Ascending aorta (tissue), 2 donors: ENCODE measurements at regions not wholly inside any gene's neighbourhood (a gene's known extent, or its start where the extent isn't known, plus 50 kb on each side); places are given as distances from the start of the nearest gene placed in this dataset.
"Not testable (repeated sequence)": the region's sequence is repeated elsewhere in the genome, so short reads cannot be mapped to it uniquely, and the experiment has no call there.

Experiments used
- DNase-seq, 2 donors: peaks; one replicate each; pipeline ENCODE4 v3.0.0-alpha.2; 2019; ENCODE audit warnings: low spot score in 2 of 2
- H3K27ac ChIP-seq, 2 donors: fragments of 200-600 bp; sonication (generic); one replicate each; pipeline ENCODE4 v1.5.1; 2016 to 2017; ENCODE audit warnings: mild to moderate bottlenecking in 1 of 2
- H3K27me3 ChIP-seq: fragments of 200-600 bp; sonication (generic); one replicate; pipeline ENCODE4 v1.5.1; 2017
- H3K36me3 ChIP-seq, 2 donors: fragments of 200-600 bp; sonication (generic); one replicate each; pipeline ENCODE4 v1.5.1; 2016
- H3K4me1 ChIP-seq, 2 donors: fragments of 200-600 bp; sonication (generic); one replicate each; pipeline ENCODE4 v1.5.1; 2016 to 2017; ENCODE audit warnings: mild to moderate bottlenecking in 1 of 2
- H3K4me3 ChIP-seq, 2 donors: fragments of 200-600 bp; sonication (generic); one replicate each; pipeline ENCODE4 v1.5.1; 2016 to 2017; ENCODE audit warnings: mild to moderate bottlenecking in 1 of 2
- H3K9me3 ChIP-seq, 2 donors: fragments of 200-600 bp; sonication (generic); one replicate each; pipeline ENCODE4 v1.5.1; 2016
- intact Hi-C: fragments of 100-400 bp; cut with DNase I; formaldehyde crosslinking; loops from one replicate; pipeline ENCODE4 v1.15.1; 2023
- TF ChIP-seq, protein P1 (sequence below), 3 experiments: fragments of 200-600 bp in 2 of 3; fragments of 450-650 bp in 1 of 3; sonication (generic) in 2 of 3; IDR thresholded peaks; one replicate each; pipeline ENCODE4 v1.5.1; 2016 to 2019; ENCODE audit warnings: antibody characterized with exemption in 3 of 3, mild to moderate bottlenecking in 1 of 3, moderate library complexity in 1 of 3

GRCh38 chr5:165030971-165031370 lies 1525.6 kb downstream of the MAT2B start:
- intact Hi-C loops: no loop called here
- TF ChIP-seq, protein P1, sequence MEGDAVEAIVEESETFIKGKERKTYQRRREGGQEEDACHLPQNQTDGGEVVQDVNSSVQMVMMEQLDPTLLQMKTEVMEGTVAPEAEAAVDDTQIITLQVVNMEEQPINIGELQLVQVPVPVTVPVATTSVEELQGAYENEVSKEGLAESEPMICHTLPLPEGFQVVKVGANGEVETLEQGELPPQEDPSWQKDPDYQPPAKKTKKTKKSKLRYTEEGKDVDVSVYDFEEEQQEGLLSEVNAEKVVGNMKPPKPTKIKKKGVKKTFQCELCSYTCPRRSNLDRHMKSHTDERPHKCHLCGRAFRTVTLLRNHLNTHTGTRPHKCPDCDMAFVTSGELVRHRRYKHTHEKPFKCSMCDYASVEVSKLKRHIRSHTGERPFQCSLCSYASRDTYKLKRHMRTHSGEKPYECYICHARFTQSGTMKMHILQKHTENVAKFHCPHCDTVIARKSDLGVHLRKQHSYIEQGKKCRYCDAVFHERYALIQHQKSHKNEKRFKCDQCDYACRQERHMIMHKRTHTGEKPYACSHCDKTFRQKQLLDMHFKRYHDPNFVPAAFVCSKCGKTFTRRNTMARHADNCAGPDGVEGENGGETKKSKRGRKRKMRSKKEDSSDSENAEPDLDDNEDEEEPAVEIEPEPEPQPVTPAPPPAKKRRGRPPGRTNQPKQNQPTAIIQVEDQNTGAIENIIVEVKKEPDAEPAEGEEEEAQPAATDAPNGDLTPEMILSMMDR (IDR thresholded peaks at IDR 0.05): no peak
- Histone ChIP-seq H3K36me3 (no peaks in the 10 kb centered on the region), H3K4me3 (no peak overlapping the region), H3K27ac (no peak overlapping the region), H3K9me3 (no peaks in the 10 kb centered on the region), H3K27me3 (no peaks in the 10 kb centered on the region), H3K4me1 (no peaks in the 10 kb centered on the region)
- DNase-seq: no peak

DNA sequence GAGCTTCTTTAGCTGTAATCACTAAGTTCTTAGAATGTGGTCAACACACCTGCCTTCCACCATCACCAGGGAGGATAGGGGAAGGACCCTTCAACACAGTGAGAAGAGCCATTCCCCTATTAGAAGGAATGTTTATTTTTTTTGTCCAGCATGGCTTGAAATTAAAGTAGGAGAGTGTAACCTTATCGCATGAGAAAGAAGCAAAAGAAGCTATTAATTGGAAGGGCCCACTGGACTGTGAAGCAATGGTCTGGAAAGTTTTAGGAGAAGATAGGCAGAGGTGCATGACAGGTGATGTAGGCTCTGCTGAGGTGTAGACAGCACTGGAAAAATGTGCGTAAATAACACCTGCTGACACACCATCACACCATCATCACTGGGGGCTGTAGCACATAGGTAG lies 1526.0 kb downstream of the MAT2B start:
- no peaks in the 10 kb centered on the region for H3K36me3 ChIP-seq
- TF ChIP-seq, protein P1 (IDR thresholded peaks at IDR 0.05): no peak
- DNase-seq: no peak
- intact Hi-C loops: no loop called here
- H3K4me3 ChIP-seq: no peak overlapping the region
- no peaks in the 10 kb centered on the region for H3K4me1 ChIP-seq
- no peaks in the 10 kb centered on the region for H3K27me3 ChIP-seq
- no peaks in the 10 kb centered on the region for H3K9me3 ChIP-seq
- H3K27ac ChIP-seq: no peak overlapping the region

DNA sequence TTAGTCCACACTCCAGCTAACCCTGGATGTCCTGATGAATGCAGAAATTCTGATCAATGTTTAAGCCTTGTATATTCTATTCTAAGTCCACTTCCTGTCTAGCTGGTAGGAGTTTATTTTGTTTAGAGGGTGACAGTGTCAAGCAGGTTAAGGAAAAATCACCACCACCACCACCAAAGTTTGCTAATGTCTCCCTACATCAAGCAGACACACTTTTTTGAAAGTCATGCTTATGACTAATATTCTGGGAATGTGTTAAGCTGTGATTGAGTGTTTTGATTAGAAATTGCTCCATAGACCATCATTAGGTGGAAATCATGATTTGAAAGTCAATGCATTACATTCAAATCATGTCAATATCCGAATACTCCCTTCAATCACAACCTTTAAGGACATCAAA lies 1530.1 kb downstream of the MAT2B start:
- no peaks in the 10 kb centered on the region for H3K4me1 ChIP-seq
- intact Hi-C loops: no loop called here
- TF ChIP-seq, protein P1 (IDR thresholded peaks at IDR 0.05): no peak

DNA sequence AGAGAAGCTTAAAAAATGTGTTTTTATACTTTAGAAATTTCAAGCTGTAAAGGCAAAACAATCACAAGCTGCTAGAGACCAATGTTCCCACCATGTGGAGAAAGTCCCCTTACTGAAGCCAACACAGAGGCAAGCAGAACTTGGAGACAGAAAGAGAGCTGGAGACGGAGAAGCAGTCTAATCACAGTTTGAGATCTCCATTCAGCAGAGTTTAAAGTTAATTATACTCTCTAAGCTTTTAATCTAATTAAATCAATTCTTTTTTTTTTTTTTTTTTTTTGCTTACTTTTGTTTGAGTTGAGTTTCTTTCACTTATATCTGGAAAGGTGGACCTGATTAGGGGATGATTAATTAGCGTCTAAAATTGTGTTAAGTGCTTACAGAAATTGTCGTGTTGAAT lies 1534.3 kb downstream of the MAT2B start:
- no peak for DNase-seq
- Histone ChIP-seq H3K27me3 (no peaks in the 10 kb centered on the region), H3K36me3 (no peaks in the 10 kb centered on the region), H3K4me1 (no peaks in the 10 kb centered on the region), H3K9me3 (no peaks in the 10 kb centered on the region), H3K4me3 (no peak overlapping the region), H3K27ac (no peak overlapping the region)
- TF ChIP-seq, protein P1 (IDR thresholded peaks at IDR 0.05): no peak
- intact Hi-C loops: no loop called here

More for the DNA sequence above, 1530.1 kb downstream of the MAT2B start:
- no peak for DNase-seq
- H3K36me3 ChIP-seq: no peaks in the 10 kb centered on the region
- no peak overlapping the region for H3K27ac ChIP-seq
- H3K9me3 ChIP-seq: no peaks in the 10 kb centered on the region
- no peak overlapping the region for H3K4me3 ChIP-seq
- no peaks in the 10 kb centered on the region for H3K27me3 ChIP-seq

DNA sequence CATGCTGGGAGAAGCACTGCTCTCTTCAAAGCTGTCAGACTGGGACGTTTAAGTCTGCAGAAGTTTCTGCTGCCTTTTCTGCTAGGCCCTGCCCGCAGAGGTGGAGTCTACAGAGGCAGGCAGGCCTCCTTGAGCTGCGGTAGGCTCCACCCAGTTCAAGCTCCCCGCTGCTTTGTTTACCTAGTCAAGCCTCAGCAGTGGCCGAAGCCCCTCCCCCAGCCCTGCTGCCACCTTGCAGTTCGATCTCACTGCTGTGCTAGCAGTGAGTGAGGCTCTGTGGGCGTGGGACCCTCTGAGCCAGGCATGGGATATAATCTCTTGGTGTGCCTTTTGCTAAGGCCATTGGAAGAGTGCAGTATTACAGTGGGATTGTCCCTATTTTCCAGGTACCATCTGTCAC lies 1540.5 kb downstream of the MAT2B start:
- intact Hi-C loops, H3K4me3 ChIP-seq, H3K27me3 ChIP-seq, H3K27ac ChIP-seq, H3K9me3 ChIP-seq, H3K4me1 ChIP-seq, H3K36me3 ChIP-seq, DNase-seq: not testable (repeated sequence)

GRCh38 chr5:165055476-165055875 lies 1550.1 kb downstream of the MAT2B start:
- Histone ChIP-seq H3K27me3 (no peaks in the 10 kb centered on the region), H3K36me3 (no peaks in the 10 kb centered on the region), H3K4me1 (no peaks in the 10 kb centered on the region), H3K4me3 (no peak overlapping the region), H3K27ac (no peak overlapping the region), H3K9me3 (no peaks in the 10 kb centered on the region)
- DNase-seq: no peak
- intact Hi-C loops: no loop called here
- TF ChIP-seq, protein P1 (IDR thresholded peaks at IDR 0.05): no peak
